Activated CD8-positive, alpha-beta T cell treated with anti-CD3 and anti-CD28 coated beads for 36 hours (primary cell): ENCODE measurements at regions not wholly inside any gene's neighbourhood (a gene's known extent, or its start where the extent isn't known, plus 50 kb on each side); places are given as distances from the start of the nearest gene placed in this dataset.

Experiments
- ATAC-seq: fragments of 200-7000 bp; cut with Tn5 transposase; one replicate; pipeline ENCODE4 v1.10.0; 2021; ENCODE audit warnings: mild to moderate bottlenecking, moderate library complexity
- CTCF ChIA-PET: fragments of 350-600 bp; sonication (Branson Sonifier 250); formaldehyde crosslinking; loops from one replicate; lab custom pipeline; 2021; ENCODE audit warnings: antibody characterized with exemption; lab: Charles Lee
- POLR2A ChIA-PET: fragments of 350-600 bp; sonication (Branson Sonifier 250); formaldehyde crosslinking; loops from one replicate; lab custom pipeline; 2021; ENCODE audit warnings: antibody characterized with exemption; lab: Charles Lee
- DNase-seq: peaks from one replicate; pipeline ENCODE4 v3.0.0-alpha.2; 2020
- H3K27ac Mint-ChIP-seq: one replicate; pipeline ENCODE4 v1.8.0; 2021; ENCODE audit warnings: mild to moderate bottlenecking, mixed read lengths
- H3K27me3 Mint-ChIP-seq: one replicate; pipeline ENCODE4 v1.8.0; 2021; ENCODE audit warnings: mixed read lengths
- H3K36me3 Mint-ChIP-seq: one replicate; pipeline ENCODE4 v1.8.0; 2021; ENCODE audit warnings: low read depth, mixed read lengths
- H3K4me1 Mint-ChIP-seq: one replicate; pipeline ENCODE4 v1.8.0; 2021; ENCODE audit warnings: low read depth, mixed read lengths
- H3K4me3 Mint-ChIP-seq: one replicate; pipeline ENCODE4 v1.8.0; 2021; ENCODE audit warnings: mild to moderate bottlenecking, moderate library complexity, mixed read lengths
- H3K9me3 Mint-ChIP-seq: one replicate; pipeline ENCODE4 v1.8.0; 2021; ENCODE audit warnings: mixed read lengths
- CTCF ChIP-seq: fragments of 200-600 bp; IDR thresholded peaks from one replicate; pipeline ENCODE4 v1.8.0; 2022; ENCODE audit warnings: antibody characterized with exemption, mild to moderate bottlenecking
- intact Hi-C: fragments of 100-400 bp; cut with micrococcal nuclease; formaldehyde crosslinking; loops from one replicate; pipeline ENCODE4 v1.10.0; 2022

- TF ChIP-seq CTCF = no peak
- no peaks in the 10 kb centered on the region for H3K36me3 Mint-ChIP-seq
- no peak for DNase-seq
- ATAC-seq = no peak
- peaks cover 3% of the 10 kb centered on the region for H3K9me3 Mint-ChIP-seq
- H3K4me3 Mint-ChIP-seq = no peak overlapping the region
- intact Hi-C loops = no loop called here
- H3K27me3 Mint-ChIP-seq = no peaks in the 10 kb centered on the region
- H3K27ac Mint-ChIP-seq = no peak overlapping the region
- CTCF ChIA-PET = no interaction called here
- POLR2A ChIA-PET = no interaction called here
- no peaks in the 10 kb centered on the region for H3K4me1 Mint-ChIP-seq
These were observed 1312.8 kb upstream of the ZEB2 start for GRCh38 chr2:145832681-145833080.

GRCh38 chr2:145829931-145830330 is 1310.0 kb upstream of the ZEB2 start:
- Mint-ChIP-seq H3K27ac (no peak overlapping the region), H3K27me3 (peaks cover 2% of the 10 kb centered on the region), H3K9me3 (peaks cover 3% of the 10 kb centered on the region), H3K4me3 (no peak overlapping the region), H3K4me1 (no peaks in the 10 kb centered on the region), H3K36me3 (no peaks in the 10 kb centered on the region)
- ATAC-seq (no peak), DNase-seq (no peak)
- POLR2A ChIA-PET = no interaction called here
- CTCF ChIA-PET = no interaction called here
- no peak for TF ChIP-seq CTCF
- intact Hi-C loops = no loop called here

GRCh38 chr2:145827235-145827634 is 1307.3 kb upstream of the ZEB2 start:
- Mint-ChIP-seq H3K9me3 (peaks cover 3% of the 10 kb centered on the region), H3K4me1 (no peaks in the 10 kb centered on the region), H3K4me3 (no peak overlapping the region), H3K27me3 (peaks cover 2% of the 10 kb centered on the region), H3K27ac (no peak overlapping the region), H3K36me3 (no peaks in the 10 kb centered on the region)
- ChIA-PET POLR2A (no interaction called here), CTCF (no interaction called here)
- intact Hi-C loops = no loop called here
- no peak for ATAC-seq
- no peak for DNase-seq
- no peak for TF ChIP-seq CTCF

GRCh38 chr2:145824384-145824783 is 1304.5 kb upstream of the ZEB2 start:
- ChIA-PET POLR2A (no interaction called here), CTCF (no interaction called here)
- Mint-ChIP-seq H3K9me3 (peaks cover 3% of the 10 kb centered on the region), H3K4me3 (no peak overlapping the region), H3K36me3 (no peaks in the 10 kb centered on the region), H3K27me3 (peaks cover 4% of the 10 kb centered on the region), H3K4me1 (no peaks in the 10 kb centered on the region), H3K27ac (no peak overlapping the region)
- DNase-seq = no peak
- intact Hi-C loops = no loop called here
- ATAC-seq = no peak
- TF ChIP-seq CTCF = no peak

GRCh38 chr2:145822892-145823534 is 1303.1 kb upstream of the ZEB2 start:
- intact Hi-C loops = no loop called here
- Mint-ChIP-seq H3K4me1 (no peaks in the 10 kb centered on the region), H3K9me3 (no peaks in the 10 kb centered on the region), H3K4me3 (no peak overlapping the region), H3K36me3 (no peaks in the 10 kb centered on the region), H3K27me3 (peaks cover 4% of the 10 kb centered on the region), H3K27ac (no peak overlapping the region)
- TF ChIP-seq CTCF = no peak
- POLR2A ChIA-PET = no interaction called here
- DNase-seq (no peak), ATAC-seq (no peak)
- CTCF ChIA-PET = interaction anchor here (0.7 kb wide), 1 partner anchor 555 kb away, joined by 3 read pairs; no protein-coding TSS in a partner anchor
